NCI-H2227 treated with DMSO at 0.1 percent for 48 hours (cell line): ENCODE measurements at regions not wholly inside any gene's neighbourhood (a gene's known extent, or its start where the extent isn't known, plus 50 kb on each side); places are given as distances from the start of the nearest gene placed in this dataset.
A peak's percentile ranks its signal among the peaks of the same experiment; 100 is the strongest.
"Not testable (repeated sequence)": the region's sequence is repeated elsewhere in the genome, so short reads cannot be mapped to it uniquely, and the experiment has no call there.

ENCODE experiments used
- DNase-seq: peaks from one replicate; lab custom pipeline; 2025; lab: John Stamatoyannopoulos, UW

GRCh38 chr15:29648415-29648814 is 173.9 kb downstream of the TJP1 start:
- DNase-seq, result not testable (repeated sequence)

- DNase-seq, result no peak
Measured at GRCh38 chr15:29645841-29646240, 176.4 kb downstream of the TJP1 start.

- DNase-seq, result not testable (repeated sequence)
Measured at GRCh38 chr15:29644361-29644760, 177.9 kb downstream of the TJP1 start.

- DNase-seq, result no peak
Measured at GRCh38 chr15:29638781-29639180, 183.5 kb downstream of the TJP1 start.

- no peak for DNase-seq
Measured at GRCh38 chr15:29638011-29638410, 184.3 kb downstream of the TJP1 start.

GRCh38 chr15:29637555-29637954 is 184.7 kb downstream of the TJP1 start:
- DNase-seq, result no peak

- no peak for DNase-seq
Measured at GRCh38 chr15:29636921-29637320, 185.3 kb downstream of the TJP1 start.

- no peak for DNase-seq
Measured at GRCh38 chr15:29636140-29636539, 186.1 kb downstream of the TJP1 start.

GRCh38 chr15:29635513-29636098 is 186.7 kb downstream of the TJP1 start:
- DNase-seq, result no peak

GRCh38 chr15:29633971-29634370 is 188.3 kb downstream of the TJP1 start:
- DNase-seq, result no peak

- DNase-seq, result no peak
Measured at GRCh38 chr15:29632671-29633406, 189.4 kb downstream of the TJP1 start.

- no peak for DNase-seq
Measured at GRCh38 chr15:29631076-29632070, 190.9 kb downstream of the TJP1 start.

GRCh38 chr15:29624271-29624670 is 198.0 kb downstream of the TJP1 start:
- no peak for DNase-seq

- DNase-seq, result no peak
Measured at GRCh38 chr15:29623116-29623639, 199.1 kb downstream of the TJP1 start.

- DNase-seq, result no peak
Measured at GRCh38 chr15:29622637-29623036, 199.6 kb downstream of the TJP1 start.

GRCh38 chr15:29621616-29622015 is 200.7 kb downstream of the TJP1 start:
- no peak for DNase-seq

GRCh38 chr15:29618586-29618985 is 203.7 kb downstream of the TJP1 start:
- no peak for DNase-seq

GRCh38 chr15:29616512-29616911 is 205.8 kb downstream of the TJP1 start:
- no peak for DNase-seq

GRCh38 chr15:29615791-29616190 is 206.5 kb downstream of the TJP1 start:
- no peak for DNase-seq

GRCh38 chr15:29613951-29614382 is 208.3 kb downstream of the TJP1 start:
- peak; percentile 20 for DNase-seq

GRCh38 chr15:29612701-29613100 is 209.6 kb downstream of the TJP1 start:
- DNase-seq, result no peak

- DNase-seq, result no peak
Measured at GRCh38 chr15:29612096-29612495, 210.2 kb downstream of the TJP1 start.
